Activated CD4-positive, alpha-beta T cell treated with anti-CD3 and anti-CD28 coated beads, Interleukin-2, Interleukin-6, amounts not matched to agents 100 ng/mL and 50 ng/mL, durations not matched to agents 16 hours and 8 hours (primary cell): ENCODE measurements at regions not wholly inside any gene's neighbourhood (a gene's known extent, or its start where the extent isn't known, plus 50 kb on each side); places are given as distances from the start of the nearest gene placed in this dataset.
A peak's percentile ranks its signal among the peaks of the same experiment; 100 is the strongest.
"Not testable (repeated sequence)": the region's sequence is repeated elsewhere in the genome, so short reads cannot be mapped to it uniquely, and the experiment has no call there.

ENCODE experiments used
- DNase-seq: peaks from one replicate; pipeline ENCODE4 v3.0.0-alpha.2; 2020

DNA sequence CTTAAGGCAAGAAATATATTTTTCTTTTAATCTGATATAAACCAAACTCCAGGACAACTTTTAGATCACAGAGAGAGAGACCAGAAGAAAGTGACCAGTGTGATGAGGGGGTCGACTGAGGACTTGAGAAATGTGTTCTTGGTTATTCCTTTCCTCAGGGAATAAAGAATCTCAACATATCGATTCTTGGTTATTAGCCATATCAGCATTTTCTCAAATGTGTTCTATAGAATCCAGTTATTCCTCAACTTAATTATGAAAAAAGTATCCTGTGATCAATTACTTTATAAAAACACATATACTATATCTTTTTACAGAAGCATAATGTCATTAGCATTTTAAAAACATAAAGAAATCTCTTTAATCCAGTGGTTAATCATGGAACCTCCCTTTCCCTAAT, 222.1 kb upstream of the FAM3C start:
- DNase-seq, result no peak

DNA sequence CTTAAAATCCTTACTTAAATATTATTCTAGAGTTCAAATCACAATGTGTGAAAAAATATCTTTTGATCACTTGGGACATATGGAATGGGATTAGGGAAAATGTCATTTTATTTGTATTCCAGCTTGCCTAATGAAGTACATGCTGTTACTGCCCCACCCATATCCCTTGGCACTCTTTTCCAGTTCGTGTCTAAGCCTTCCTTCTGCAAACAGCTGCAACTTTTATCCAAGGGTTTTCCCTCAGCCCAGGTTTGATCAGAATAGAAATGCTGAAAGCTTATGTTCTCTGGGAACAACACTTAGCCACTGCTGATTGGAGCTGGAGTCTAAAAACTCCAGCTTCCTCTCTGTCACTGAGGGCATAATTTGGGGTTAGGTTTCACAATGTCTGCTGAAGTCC, 214.1 kb upstream of the FAM3C start:
- no peak for DNase-seq

DNA sequence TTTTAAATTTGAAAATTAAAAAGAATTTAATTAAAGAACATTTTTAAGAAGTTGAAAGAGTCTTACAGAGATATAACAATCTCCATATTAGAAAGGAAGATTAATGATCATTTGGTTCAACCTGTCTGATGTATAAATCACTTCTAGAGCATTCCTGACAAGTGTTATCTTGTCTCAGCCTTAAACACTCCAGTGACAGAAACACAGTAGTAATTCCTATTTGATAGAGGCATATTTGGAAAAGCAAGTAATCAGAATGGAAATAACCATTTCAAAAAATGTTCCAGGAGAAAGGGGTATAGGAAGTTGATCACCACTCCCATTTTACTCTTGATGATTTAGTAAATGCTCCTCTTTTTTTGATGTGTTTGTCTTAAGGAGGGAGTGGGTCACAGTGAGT, 213.1 kb upstream of the FAM3C start:
- no peak for DNase-seq

DNA sequence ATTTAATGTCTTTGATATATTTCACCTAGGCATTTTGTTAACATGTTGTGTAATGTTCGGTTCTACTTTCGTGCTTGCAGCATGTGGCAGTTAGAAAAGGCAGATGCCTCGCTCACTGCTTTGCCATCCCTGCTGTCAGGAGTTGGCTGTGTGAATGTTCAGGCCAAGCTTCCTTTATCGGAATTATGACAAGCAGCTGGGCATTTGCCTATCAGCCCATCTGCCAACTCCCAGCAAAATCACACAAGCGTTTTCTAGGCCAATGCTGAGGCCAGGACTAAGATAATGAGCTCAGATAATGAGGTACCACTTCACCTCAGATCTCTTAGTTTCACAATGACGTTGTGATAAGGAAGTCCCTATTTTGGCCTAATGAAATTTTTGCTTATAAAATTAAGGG, 212.7 kb upstream of the FAM3C start:
- DNase-seq, result no peak

DNA sequence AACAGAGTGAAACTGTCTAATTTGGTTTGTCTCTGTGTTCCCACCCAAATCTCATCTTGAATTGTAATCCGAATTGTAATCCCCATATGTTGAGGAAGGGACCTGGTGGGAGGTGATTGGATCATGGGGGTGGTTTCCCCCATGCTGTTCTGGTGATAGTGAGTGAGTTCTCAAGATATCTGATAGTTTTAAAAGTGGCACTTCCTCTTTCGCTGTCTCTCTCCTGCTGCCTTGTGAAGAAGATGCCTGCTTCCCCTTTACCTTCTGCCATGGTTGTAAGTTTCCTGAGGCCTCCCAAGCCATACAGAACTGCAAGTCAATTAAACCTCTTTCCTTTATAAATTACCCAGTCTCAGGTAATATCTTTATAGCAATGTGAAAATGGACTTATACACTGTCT, 212.1 kb upstream of the FAM3C start:
- DNase-seq, result not testable (repeated sequence)

DNA sequence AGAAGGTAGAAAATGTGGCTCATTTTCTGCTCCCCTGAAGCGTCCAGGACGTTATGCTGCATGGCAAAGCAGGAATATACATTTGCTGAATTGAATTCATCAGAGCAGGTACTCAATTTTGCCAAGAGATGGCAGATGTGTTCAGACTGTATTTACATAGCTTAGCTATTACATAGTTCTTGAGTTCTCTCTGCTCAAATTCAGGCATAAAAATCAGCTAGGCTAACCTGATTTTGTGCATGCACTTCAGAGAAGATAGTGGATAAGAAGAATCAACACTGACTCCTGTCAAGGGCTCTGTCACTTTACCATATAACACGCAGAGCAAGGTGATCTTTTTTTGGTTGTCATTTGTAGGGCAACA, 209.2 kb upstream of the FAM3C start:
- DNase-seq, result no peak

DNA sequence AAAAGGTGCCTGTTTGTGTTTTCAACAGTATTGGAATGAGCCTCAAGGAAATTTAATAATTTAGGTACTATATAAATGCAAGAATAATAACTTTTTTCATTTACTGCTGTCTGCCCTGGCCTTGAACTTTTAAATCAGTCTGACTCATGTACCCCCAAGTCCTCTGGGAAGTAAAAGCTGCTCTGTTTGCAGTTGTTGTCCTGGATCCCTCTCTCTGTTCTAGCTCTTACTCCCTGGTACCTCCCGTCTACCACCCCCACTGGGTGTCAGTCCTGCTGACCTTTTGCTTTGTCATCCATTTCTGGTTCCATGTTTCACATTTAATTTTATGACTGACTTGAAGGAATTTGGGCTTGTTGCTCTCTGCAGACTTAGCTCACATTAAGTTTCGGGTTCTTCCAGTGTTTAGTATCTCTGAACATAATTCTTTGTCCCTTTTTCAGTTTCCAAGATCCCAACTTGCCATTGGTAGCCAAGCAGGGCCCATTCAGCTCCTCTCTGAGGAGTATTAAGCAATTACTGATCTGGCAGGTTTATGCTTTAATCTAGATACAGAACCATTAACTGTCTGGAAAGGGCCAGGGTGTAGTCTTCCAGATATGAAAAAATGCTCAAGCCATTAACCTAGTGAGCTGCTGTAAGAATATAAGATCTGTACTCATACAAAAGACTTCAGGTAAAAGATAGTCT, 208.7 kb upstream of the FAM3C start:
- DNase-seq, result no peak

DNA sequence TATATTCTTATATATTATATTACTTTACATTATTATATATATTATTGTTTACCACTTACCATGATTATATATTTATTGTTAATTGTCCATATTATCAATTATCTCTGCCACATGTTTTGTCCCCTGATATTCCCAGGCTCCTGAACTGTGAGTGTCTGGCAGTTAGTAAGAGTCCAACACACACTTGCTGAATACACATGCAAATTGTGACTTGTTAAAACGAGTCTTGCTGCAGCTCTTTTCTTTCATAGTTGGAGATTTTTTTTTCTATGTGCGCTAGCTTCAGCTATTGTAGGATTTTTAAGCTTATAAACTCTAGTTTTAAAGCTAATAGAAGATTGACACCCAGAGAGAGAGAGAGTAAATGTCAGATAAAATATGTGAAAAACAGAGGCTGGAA, 207.8 kb upstream of the FAM3C start:
- DNase-seq, result no peak

DNA sequence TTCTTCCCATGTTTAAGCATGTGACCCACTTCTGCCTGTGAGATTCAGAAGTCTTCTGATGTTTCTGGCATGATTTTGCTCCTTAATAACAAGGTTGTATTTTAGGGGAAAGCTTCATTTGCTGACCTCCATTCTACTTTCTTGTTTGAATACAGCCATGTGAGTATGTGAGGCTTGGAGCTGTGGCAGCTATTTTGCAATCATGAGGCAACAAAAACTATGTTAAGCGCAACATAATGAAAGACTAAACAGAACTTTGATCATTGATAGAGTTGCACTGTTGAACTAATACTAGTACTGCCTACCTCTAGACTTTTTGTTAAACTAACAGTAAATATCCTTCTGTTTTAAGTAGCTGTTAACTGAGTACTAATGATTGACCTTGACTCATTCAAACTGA, 203.8 kb upstream of the FAM3C start:
- DNase-seq, result no peak

DNA sequence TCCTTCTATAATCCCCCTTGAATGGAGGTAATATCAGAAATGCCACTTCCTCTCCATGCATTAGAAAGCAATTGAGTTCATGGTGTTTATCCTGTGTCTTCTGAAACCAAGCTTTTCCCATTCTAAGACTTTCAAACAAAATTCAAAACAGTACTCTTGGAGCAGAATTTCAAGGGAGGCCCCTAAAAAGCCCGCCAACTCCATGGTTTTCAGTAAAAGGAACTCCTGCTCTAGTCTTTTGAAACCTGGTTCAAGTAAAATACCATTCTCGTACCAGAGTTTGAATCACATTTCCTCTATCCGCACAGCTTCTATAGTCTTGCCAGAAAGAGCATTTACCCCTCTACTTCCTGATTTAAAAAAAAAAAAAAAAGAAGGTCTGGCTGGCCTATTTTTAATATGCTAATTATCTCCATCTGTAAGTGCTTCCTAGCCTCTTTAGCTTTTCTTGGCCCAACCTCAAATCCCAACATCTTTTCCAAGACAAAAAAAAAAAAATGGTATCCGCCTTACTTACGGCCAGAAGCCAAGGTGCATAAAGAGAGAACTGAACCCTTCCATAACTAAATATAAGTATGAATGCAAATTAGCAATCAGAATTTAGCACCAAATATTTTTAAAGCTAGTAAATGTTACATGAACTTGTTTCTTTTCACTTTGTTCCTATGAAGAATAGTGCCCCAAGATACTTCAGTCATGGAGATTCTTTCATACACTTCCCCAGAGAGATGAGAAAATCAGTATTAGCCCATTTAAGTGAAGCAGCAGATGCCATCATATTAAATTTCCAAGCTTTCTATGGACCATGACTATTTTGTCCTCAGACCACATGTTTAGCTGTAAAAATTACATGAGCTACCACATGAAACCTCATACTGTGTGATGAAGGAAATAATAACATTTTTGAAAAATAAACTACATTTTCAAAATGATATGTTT, 199.9 kb upstream of the FAM3C start:
- no peak for DNase-seq

DNA sequence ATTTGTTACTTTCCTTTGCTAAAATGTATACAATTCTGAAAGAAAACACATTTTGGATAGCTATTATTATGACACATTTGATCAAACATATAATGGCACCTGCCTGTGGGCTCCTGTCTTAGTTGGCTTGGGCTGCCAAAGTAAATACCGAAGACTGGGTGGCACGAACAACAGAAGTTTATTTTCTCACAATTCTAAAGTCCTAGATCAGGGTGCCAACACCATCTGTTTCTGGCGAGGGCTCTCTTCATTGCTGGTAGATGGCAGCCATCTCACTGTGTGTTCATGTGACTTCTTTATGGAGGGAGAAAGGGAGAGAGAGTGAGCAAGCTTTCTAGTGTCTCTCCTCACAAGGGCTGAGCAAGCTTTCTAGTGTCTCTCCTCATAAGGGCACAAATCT, 195.8 kb upstream of the FAM3C start:
- DNase-seq, result no peak

DNA sequence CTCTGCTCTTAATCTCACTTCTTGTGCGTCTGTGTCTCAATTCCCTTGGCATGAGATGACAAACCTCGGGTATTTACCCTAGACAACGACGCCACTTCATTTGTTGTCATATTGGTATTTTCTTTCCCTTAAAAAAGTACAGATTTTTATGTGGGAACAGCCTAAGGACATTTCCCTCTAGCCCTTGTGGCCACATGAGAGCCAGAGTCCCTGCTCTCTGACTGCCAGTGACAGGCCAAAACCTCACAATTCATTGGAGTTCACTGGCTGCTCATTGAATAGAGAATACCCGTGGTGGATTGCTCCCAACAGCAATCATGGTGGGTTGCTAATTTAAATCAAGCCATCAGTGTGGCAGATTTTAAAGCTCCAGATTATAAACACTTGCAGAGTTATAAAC, 191.3 kb upstream of the FAM3C start:
- DNase-seq, result no peak

DNA sequence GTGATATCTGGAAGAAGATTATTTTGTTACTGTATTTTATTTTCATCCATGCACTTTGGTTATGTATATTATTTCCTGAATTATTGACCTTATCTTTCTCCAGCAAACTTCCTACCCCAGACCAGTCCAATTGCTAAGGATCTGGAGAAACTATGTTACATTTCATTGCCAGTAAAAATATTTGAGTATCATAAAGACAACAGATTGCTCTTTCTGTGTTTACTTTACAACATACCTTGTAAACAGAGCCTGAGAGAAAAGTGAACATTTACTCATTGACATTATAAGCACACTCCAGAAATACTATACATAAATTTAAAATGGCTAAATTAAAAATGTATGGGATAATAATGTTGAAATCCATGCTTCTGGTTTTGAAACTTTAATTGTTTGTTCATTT, 186.2 kb upstream of the FAM3C start:
- DNase-seq, result no peak

DNA sequence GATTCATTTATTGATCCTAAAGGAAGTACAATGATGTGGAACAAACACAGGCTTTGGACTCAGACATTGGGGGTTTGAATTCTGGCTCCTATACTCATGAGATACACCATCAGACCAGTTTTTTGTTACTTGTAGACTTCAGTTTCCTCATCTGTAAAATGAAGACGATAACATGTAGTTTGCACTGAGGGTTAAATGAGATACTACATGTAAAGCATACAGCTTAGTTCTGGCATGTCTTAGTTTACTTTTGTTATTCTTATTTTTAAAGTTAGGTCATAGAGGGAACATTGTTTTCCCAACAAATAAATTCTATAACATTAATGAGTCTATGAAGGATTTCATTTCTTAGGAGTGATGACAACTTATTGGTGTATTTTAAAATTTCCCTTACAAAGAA, 183.5 kb upstream of the FAM3C start:
- no peak for DNase-seq

DNA sequence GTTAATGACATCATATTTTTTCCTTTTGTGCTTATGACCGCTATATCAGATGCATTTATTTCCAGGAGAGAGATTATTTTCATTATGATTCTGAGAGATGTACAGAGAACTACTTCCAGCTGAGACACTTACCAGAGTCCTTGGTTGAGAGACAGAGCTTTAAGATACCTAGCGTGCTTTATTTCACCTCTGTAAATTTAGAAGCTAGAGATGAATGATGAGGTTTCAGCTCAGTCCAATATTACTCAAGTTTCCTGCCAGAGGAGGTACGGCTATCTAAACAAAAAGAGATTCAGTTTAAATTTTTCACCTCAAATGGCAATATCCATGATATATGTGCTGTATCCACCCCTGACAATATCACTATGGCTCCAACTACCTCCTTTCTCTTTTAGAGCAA, 182.6 kb upstream of the FAM3C start:
- DNase-seq, result peak; percentile 9

DNA sequence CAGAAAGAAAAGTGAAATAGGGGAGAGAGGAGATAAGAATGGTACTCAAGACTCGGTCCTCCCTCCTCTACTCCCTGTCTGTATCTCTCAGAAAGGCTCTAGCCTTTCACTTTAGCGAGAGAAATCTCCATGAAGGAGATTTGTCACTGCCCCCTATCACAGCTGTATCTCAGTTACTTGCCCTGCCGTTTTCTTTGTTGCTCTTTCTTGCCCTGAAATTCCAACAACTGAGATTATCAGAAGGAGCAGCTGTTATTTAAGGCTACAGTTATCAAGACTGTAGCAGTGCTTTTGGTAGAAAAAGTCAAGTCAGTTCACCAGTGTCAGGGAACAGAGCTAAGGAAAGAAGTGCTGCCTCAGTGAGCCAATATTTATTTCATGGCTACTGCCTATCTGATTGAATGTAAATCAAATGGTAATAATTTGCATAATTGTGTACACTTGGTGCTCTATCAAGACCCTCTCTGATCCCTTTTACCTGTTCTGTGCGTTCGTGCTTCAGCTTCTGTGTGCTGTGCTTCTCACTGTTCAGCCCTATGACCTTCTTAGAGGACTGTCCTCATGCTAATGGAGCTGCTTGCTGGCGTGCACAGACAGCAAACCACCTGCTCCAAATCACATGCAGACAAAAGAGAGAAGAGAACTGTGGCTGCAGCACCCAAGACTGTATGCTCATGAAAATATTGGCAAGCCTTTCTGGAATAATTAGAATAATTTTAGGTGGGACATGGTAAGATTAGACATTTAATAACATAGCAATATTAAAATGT, 180.2 kb upstream of the FAM3C start:
- DNase-seq, result no peak

DNA sequence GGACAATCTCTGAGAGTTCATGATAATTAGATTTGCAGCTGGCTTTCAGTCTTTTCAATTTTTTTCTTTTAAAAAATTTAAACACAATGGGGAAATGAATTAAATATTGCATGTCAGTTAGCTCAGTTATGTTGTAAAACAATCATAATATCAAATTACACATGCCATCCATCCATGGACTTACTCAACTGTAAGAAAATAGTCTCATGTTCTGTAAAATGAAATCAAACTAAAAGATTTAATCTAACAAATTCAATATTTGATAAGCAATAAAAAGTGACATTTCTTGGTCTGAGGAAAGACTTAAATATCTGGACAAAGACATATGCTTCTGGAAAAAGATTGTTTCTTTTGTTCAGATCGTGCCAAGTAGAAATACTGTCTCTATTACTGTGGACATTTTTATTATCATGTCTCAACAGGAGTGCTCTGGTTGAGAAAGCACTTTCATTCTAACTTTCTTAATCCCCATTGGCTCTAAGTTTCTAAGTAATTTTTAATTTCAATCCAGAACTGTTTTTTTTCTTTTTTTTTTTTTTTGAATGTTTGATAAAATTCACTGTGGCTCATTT, 179.2 kb upstream of the FAM3C start:
- no peak for DNase-seq

DNA sequence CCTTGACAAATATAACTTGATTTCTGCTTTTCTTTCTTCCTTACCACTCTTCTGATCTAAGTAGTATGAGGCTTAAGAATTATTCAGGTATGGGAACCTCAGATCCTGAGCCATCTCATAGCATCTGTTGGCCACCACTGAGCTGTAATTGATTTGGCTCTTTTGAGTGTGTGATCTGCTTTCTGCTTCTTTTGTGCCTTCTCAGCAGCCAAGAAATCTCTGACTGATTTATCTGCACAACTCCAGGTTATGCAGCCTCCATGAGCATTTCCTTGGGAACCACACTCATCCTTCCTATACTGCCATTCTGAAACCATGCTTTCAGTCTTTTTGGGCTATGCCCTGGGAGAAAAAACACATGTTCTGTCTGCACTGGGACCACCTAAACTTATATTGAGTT, 178.0 kb upstream of the FAM3C start:
- no peak for DNase-seq

DNA sequence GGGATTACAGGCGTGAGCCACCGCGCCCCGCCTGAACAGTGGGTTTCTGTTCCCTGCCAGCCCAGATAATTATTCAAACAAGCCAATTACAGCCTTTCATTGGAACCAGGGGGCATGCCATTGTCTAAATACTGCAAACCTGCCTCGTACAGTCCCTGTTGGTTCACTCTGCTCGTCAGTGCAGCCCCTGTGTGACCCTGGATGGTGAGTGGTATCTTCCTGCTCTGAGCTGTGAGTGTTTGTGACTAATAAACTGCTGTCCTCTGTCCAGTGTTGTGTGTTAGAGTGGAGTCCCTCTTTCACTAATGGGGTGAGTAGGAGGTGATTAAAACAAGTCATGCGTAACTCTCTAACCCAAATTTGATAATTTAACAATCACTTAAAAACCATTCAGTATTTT, 176.5 kb upstream of the FAM3C start:
- DNase-seq, result no peak

DNA sequence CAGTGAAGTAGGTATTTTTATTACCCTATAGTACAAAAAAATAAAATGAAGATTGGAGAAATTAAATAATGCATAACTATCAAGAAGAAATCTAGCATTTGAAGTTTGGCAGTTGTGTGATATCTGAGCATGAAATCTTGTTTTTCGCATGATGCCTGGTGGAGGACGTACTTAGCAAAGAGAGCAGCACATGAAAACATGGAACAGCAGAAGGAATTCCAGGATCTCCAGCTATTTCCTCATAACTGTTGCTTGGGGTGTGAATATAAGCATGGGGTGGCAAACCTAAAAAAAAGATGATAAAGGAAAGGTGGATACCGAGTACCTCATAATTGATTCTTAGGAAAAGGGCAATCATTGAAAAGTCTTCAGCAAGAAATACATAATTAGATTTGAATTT, 174.3 kb upstream of the FAM3C start:
- no peak for DNase-seq

DNA sequence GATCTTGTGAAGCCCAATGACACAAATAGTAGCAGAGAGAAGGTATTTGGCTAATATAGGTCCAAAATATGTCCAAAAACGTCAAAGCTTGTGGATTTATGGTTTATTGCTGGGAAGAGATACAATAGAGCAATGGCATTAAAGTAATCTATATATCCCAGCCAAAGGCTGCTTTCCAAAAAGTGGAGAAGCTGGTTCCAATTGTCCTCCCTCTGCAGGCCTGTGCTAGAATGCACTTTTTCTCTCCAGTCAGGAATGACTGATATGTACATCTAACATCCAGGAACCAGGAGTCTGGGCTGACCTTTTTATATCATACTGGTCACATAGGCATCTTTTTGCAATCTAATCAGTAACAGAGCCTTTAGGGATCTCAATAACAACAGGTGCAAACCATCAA, 167.1 kb upstream of the FAM3C start:
- DNase-seq, result no peak

DNA sequence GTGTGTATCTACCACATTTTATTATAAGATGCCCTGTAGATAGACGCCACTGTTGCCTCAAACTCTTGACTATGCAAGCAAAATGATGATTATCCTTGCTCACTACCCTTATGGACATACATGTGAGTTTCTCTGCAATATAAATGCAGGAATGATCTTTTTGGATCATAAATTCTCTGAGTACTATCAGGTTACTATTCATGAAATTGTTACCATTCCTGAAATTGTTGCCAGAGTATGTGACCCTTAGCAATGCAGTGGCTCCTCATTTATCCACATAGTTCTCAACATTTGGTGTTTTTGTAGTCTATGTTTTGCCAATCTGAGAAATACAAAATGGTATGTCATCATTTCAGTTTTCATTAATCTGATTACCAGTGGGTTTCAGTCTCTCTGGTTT, 166.2 kb upstream of the FAM3C start:
- no peak for DNase-seq

DNA sequence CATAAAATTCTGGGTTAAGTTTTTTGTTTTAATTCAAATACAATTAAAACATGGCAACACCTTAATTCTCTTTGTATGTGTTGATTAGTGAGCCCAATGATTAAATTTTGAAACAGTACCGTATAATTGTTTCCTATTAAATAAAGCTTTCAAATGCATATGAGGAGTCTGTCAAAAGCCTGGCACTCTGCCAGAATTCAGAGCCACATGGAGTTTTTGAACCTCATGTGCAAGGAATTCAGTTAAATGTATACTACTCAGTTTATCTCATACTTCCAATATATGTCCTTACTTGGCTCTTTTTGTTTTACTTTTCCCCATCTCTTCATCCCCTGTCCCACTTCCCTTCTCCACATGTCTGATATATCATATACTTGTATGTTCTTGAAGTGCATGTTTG, 165.6 kb upstream of the FAM3C start:
- no peak for DNase-seq
